Stimulated activated naive CD4-positive, alpha-beta T cell (primary cell): ENCODE measurements at regions not wholly inside any gene's neighbourhood (a gene's known extent, or its start where the extent isn't known, plus 50 kb on each side); places are given as distances from the start of the nearest gene placed in this dataset.
"Not testable (repeated sequence)": the region's sequence is repeated elsewhere in the genome, so short reads cannot be mapped to it uniquely, and the experiment has no call there.

Source experiments
- DNase-seq, 6 experiments: peaks; one replicate each; lab custom pipeline; 2025; lab: John Stamatoyannopoulos, UW

GRCh38 chr10:57689596-57690297 is 577.9 kb downstream of the IPMK start:
- no peak for DNase-seq

- no peak for DNase-seq
Observed at GRCh38 chr10:57679916-57680315, 587.8 kb downstream of the IPMK start.

- no peak for DNase-seq
Observed at GRCh38 chr10:57675125-57675524, 592.6 kb downstream of the IPMK start.

GRCh38 chr10:57673446-57673960 is 594.2 kb downstream of the IPMK start:
- no peak for DNase-seq

GRCh38 chr10:57664815-57665214 is 602.9 kb downstream of the IPMK start:
- no peak for DNase-seq

GRCh38 chr10:57663401-57663800 is 604.3 kb downstream of the IPMK start:
- no peak for DNase-seq

- DNase-seq = no peak
Observed at GRCh38 chr10:57661206-57661605, 606.5 kb downstream of the IPMK start.

- DNase-seq = no peak
Observed at GRCh38 chr10:57657164-57657765, 610.4 kb downstream of the IPMK start.

GRCh38 chr10:57654856-57655255 is 612.8 kb downstream of the IPMK start:
- DNase-seq = no peak

GRCh38 chr10:57645108-57645507 is 622.6 kb downstream of the IPMK start:
- not testable (repeated sequence) for DNase-seq

- DNase-seq = no peak
Observed at GRCh38 chr10:57638411-57638810, 629.3 kb downstream of the IPMK start.

- DNase-seq = no peak
Observed at GRCh38 chr10:57628592-57629284, 639.0 kb downstream of the IPMK start.

- DNase-seq = no peak
Observed at GRCh38 chr10:57627642-57628178, 640.0 kb downstream of the IPMK start.

GRCh38 chr10:57624856-57625592 is 642.7 kb downstream of the IPMK start:
- DNase-seq = no peak

GRCh38 chr10:57624066-57624465 is 643.6 kb downstream of the IPMK start:
- DNase-seq = no peak

GRCh38 chr10:57621466-57621865 is 646.2 kb downstream of the IPMK start:
- no peak for DNase-seq

GRCh38 chr10:57605948-57606485 is 661.7 kb downstream of the IPMK start:
- DNase-seq = no peak

GRCh38 chr10:57599440-57599839 is 668.3 kb downstream of the IPMK start:
- DNase-seq = no peak

- DNase-seq = no peak
Observed at GRCh38 chr10:57593983-57594573, 673.6 kb downstream of the IPMK start.

GRCh38 chr10:57579926-57580325 is 687.8 kb downstream of the IPMK start:
- no peak for DNase-seq

GRCh38 chr10:57562211-57562610 is 705.5 kb downstream of the IPMK start:
- DNase-seq = no peak
